Thyroid gland (tissue), 4 donors: ENCODE measurements at regions not wholly inside any gene's neighbourhood (a gene's known extent, or its start where the extent isn't known, plus 50 kb on each side); places are given as distances from the start of the nearest gene placed in this dataset.

Experiments
- CTCF ChIP-seq, 6 experiments: fragments of 200-600 bp in 3 of 6; fragments of 450-650 bp in 3 of 6; sonication (generic) in 3 of 6; IDR thresholded peaks; one replicate each; pipeline ENCODE4 v1.5.1; 2016 to 2019; ENCODE audit warnings: antibody characterized with exemption in 6 of 6, mild to moderate bottlenecking in 2 of 6, inconsistent platforms in 1 of 6, moderate library complexity in 1 of 6
- POLR2A ChIP-seq, 2 donors: fragments of 450-650 bp; IDR thresholded peaks; one replicate each; pipeline ENCODE4 v1.6.1; 2017; ENCODE audit warnings: antibody characterized with exemption in 2 of 2, mild to moderate bottlenecking in 2 of 2, moderate library complexity in 1 of 2

- TF ChIP-seq POLR2A (IDR thresholded peaks at IDR 0.05) (no peak), CTCF (IDR thresholded peaks at IDR 0.05) (no peak)
Observed at GRCh38 chr5:44499381-44499780, 110.2 kb upstream of the FGF10 start.
